Liver (tissue), 8 donors: ENCODE measurements at regions not wholly inside any gene's neighbourhood (a gene's known extent, or its start where the extent isn't known, plus 50 kb on each side); places are given as distances from the start of the nearest gene placed in this dataset.

Experiments
- DNase-seq: peaks from one replicate; pipeline ENCODE4 v3.0.0-alpha.2; 2017; ENCODE audit warnings: low spot score
- H3K27ac ChIP-seq, 2 donors: one replicate each; pipeline ENCODE4 v1.7.0; 2013; ENCODE audit warnings: inconsistent platforms in 2 of 2, low read length in 2 of 2, control low read depth in 1 of 2, low read depth in 1 of 2, mild to moderate bottlenecking in 1 of 2
- H3K27me3 ChIP-seq, 4 donors: one replicate each; pipeline versions ENCODE4 v1.6.1 to v1.7.0; 2013; ENCODE audit warnings: low read length in 3 of 4, inconsistent platforms in 1 of 4, mild to moderate bottlenecking in 1 of 4, moderate library complexity in 1 of 4; ENCODE audit not compliant: control insufficient read depth in 4 of 4, insufficient read depth in 4 of 4
- H3K36me3 ChIP-seq, 4 donors: one replicate each; pipeline versions ENCODE4 v1.6.1 to v1.7.0; 2013; ENCODE audit warnings: low read length in 3 of 4, mild to moderate bottlenecking in 3 of 4, low read depth in 1 of 4, moderate library complexity in 1 of 4; ENCODE audit not compliant: control insufficient read depth in 4 of 4, insufficient read depth in 3 of 4
- H3K4me1 ChIP-seq, 4 donors: one replicate each; pipeline versions ENCODE4 v1.6.1 to v1.7.0; 2013; ENCODE audit warnings: low read length in 3 of 4, mild to moderate bottlenecking in 3 of 4, moderate library complexity in 1 of 4; ENCODE audit not compliant: control insufficient read depth in 4 of 4, insufficient read depth in 4 of 4
- H3K4me3 ChIP-seq, 3 donors: one replicate each; pipeline versions ENCODE4 v1.6.1 to v1.7.0; 2013; ENCODE audit warnings: low read length in 3 of 3, control low read depth in 1 of 3, low read depth in 1 of 3, mild to moderate bottlenecking in 1 of 3
- H3K9ac ChIP-seq, 2 donors: one replicate each; pipeline ENCODE4 v1.7.0; 2013; ENCODE audit warnings: low read length in 2 of 2, mild to moderate bottlenecking in 2 of 2, moderate library complexity in 2 of 2, control low read depth in 1 of 2, low read depth in 1 of 2
- H3K9me3 ChIP-seq, 4 donors: one replicate each; pipeline versions ENCODE4 v1.6.1 to v1.7.0; 2013; ENCODE audit warnings: low read length in 3 of 4; ENCODE audit not compliant: control insufficient read depth in 4 of 4
- ATF3 ChIP-seq: IDR thresholded peaks from 2 replicates; pipeline ENCODE4 v1.6.1; 2016; ENCODE audit warnings: antibody characterized with exemption
- CTCF ChIP-seq: fragments of 150-350 bp; IDR thresholded peaks from 2 replicates; pipeline ENCODE4 v1.5.1; 2017; ENCODE audit warnings: improper control_type of control experiment, low read depth, low read length; ENCODE audit not compliant: missing input control
- FOXA1 ChIP-seq: IDR thresholded peaks from 2 replicates; pipeline ENCODE4 v1.6.1; 2016; ENCODE audit warnings: antibody characterized with exemption
- FOXA2 ChIP-seq: IDR thresholded peaks from 2 replicates; pipeline ENCODE4 v1.6.1; 2016; ENCODE audit warnings: antibody characterized with exemption
- GABPA ChIP-seq, 2 donors: IDR thresholded peaks in 1 of 2; conservative IDR thresholded peaks in 1 of 2; 2 replicates each; pipeline ENCODE4 v1.6.1; 2016; ENCODE audit warnings: antibody characterized with exemption in 2 of 2, mild to moderate bottlenecking in 1 of 2, moderate library complexity in 1 of 2
- HNF4A ChIP-seq, 2 donors: conservative IDR thresholded peaks; 2 replicates each; pipeline ENCODE4 v1.6.1; 2016; ENCODE audit warnings: antibody characterized with exemption in 2 of 2, mild to moderate bottlenecking in 2 of 2
- HNF4G ChIP-seq: IDR thresholded peaks from 2 replicates; pipeline ENCODE4 v1.6.1; 2016; ENCODE audit warnings: antibody characterized with exemption
- RAD21 ChIP-seq, 2 donors: IDR thresholded peaks; 2 replicates each; pipeline ENCODE4 v1.6.1; 2016; ENCODE audit warnings: antibody characterized with exemption in 2 of 2, mild to moderate bottlenecking in 2 of 2
- REST ChIP-seq: IDR thresholded peaks from 2 replicates; pipeline ENCODE4 v1.6.1; 2016; ENCODE audit warnings: antibody characterized with exemption, mild to moderate bottlenecking
- RXRA ChIP-seq, 2 donors: IDR thresholded peaks; 2 replicates each; pipeline ENCODE4 v1.6.1; 2017 to 2018; ENCODE audit warnings: antibody characterized with exemption in 2 of 2, mild to moderate bottlenecking in 1 of 2
- SP1 ChIP-seq: IDR thresholded peaks from 2 replicates; pipeline ENCODE4 v1.6.1; 2018; ENCODE audit warnings: antibody characterized with exemption, mild to moderate bottlenecking
- TAF1 ChIP-seq: conservative IDR thresholded peaks from 2 replicates; pipeline ENCODE4 v1.6.1; 2016; ENCODE audit warnings: antibody characterized with exemption, mild to moderate bottlenecking
- WGBS: extraction: QIAGEN DNeasy Blood & Tissue Kit; methylation state at CpG from one replicate; pipeline ENCODE4 v1.1.7; 2013; 5-methylcytosine and 5-hydroxymethylcytosine counted together
- donor health status: healthy.
- donor health status: healthy.
- donor health status: healthy.
- donor health status: healthy.
- donor health status: healthy.

- no peak overlapping the region for H3K27ac ChIP-seq
- no peak for TF ChIP-seq GABPA (IDR thresholded peaks at IDR 0.05 in 1 of 2, conservative IDR thresholded peaks at IDR 0.05 in 1 of 2)
- TF ChIP-seq CTCF: no peak
- peak in 1 of 2 donors; percentile 31 for TF ChIP-seq RAD21 (IDR thresholded peaks at IDR 0.05)
- no peak for TF ChIP-seq FOXA2
- no peak for TF ChIP-seq HNF4A (conservative IDR thresholded peaks at IDR 0.05)
- no peaks in the 10 kb centered on the region for H3K27me3 ChIP-seq
- H3K4me3 ChIP-seq: peak overlapping the region in 2 of 3 donors; percentile 39 to 74
- no peaks in the 10 kb centered on the region for H3K9me3 ChIP-seq
- H3K36me3 ChIP-seq: no peaks in the 10 kb centered on the region
- DNase-seq: no peak
- peak overlapping the region; percentile 47 to 72 for H3K9ac ChIP-seq
- WGBS: 30% methylated on average over 7 of the region's 7 CpGs
- H3K4me1 ChIP-seq: no peaks in the 10 kb centered on the region
These were observed 1381.5 kb upstream of the ADGRL3 start for GRCh38 chr4:59818656-59819055.

GRCh38 chr4:59823311-59823710 is 1376.8 kb upstream of the ADGRL3 start:
- Histone ChIP-seq H3K4me1 (no peaks in the 10 kb centered on the region), H3K36me3 (no peaks in the 10 kb centered on the region), H3K4me3 (no peak overlapping the region), H3K27ac (no peak overlapping the region), H3K27me3 (no peaks in the 10 kb centered on the region), H3K9ac (no peak overlapping the region), H3K9me3 (no peaks in the 10 kb centered on the region)
- TF ChIP-seq SP1 (no peak), FOXA1 (no peak), RXRA (IDR thresholded peaks at IDR 0.05) (no peak), GABPA (IDR thresholded peaks at IDR 0.05 in 1 of 2, conservative IDR thresholded peaks at IDR 0.05 in 1 of 2) (no peak), HNF4A (conservative IDR thresholded peaks at IDR 0.05) (no peak), TAF1 (no peak), ATF3 (no peak), HNF4G (no peak), CTCF (no peak), REST (no peak)
- DNase-seq: no peak
- WGBS: 87% methylated on average over 2 of the region's 2 CpGs
